GM18520 (cell line): ENCODE measurements at regions not wholly inside any gene's neighbourhood (a gene's known extent, or its start where the extent isn't known, plus 50 kb on each side); places are given as distances from the start of the nearest gene placed in this dataset.

Source experiments
- ATAC-seq: cut with Tn5 transposase; IDR thresholded peaks from one replicate; pipeline ENCODE4 v1.9.1; 2021; ENCODE audit not compliant: unreplicated experiment

- no peak for ATAC-seq
Observed at GRCh38 chr7:130894909-130895750, 161.1 kb upstream of the KLF14 start.

DNA sequence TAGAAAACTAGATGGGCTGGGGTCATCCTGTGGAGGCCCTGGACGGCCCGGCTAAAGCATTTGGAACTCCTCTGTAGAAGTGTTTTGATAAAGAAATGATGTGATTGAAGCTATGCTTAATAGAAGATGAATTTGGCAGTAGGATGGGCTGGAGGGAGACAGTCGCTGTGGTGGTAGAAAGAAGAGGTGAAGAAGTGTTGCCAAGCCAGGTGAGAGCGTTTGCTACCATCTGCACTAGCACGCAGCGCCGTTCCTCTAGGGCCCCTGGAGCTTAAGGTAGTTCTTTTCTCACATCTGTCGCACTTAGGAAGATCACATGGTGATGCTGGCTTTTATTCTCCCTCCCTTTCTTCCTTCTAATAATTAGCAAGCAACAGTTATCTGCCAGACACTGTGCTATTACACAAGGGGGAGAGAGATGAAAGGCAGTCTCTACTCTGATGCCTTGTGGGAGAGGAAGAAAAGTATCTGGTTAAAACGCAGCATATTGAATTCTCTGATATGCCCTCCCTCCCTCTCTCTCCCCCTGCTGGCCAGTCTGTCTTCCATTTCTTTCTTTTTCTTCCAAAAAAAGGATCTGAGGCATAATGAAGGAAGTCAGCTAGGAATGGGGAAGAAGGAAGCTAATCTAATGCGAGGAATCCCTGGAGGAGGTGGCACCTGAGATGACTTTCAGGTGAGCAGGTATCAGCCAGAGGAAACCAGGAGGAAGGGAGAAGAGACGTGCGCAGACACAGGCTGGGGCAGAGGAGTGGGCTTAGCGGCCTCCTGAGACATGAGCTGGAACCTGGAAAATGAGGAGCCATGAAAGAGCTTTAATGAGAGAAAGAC is 162.3 kb upstream of the KLF14 start:
- ATAC-seq: no peak

DNA sequence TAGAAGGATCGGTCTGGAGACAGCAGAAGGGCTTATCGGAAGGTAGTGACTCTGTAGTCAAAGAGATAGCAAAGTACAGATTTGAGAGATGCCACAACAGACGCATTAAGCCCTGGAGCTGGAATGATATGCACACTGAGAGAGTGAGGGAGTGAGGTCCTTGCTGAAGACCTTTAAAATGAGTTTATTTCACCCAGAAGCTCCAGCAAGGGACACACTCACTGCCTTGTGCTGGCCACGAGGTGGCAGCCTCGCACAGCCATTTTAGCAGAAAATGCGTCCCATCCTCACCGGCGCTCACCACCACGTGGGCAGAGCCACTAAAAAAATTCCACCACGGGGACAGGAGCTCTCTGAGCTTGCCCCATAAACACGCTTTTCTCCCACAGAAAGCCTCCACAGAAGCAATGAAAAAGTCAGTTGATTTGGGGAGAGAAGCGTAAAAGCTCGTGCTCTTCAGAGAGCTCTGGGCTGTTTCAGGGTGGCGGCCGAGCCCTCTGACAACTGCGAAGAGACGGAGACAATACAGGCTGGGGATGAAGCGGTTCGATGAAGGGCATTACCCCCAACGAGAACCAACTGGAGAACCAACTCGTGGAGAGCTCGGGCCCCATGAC is 163.0 kb upstream of the KLF14 start:
- no peak for ATAC-seq

GRCh38 chr7:130897515-130898419 is 163.8 kb upstream of the KLF14 start:
- ATAC-seq: no peak

- ATAC-seq: no peak
Observed at GRCh38 chr7:130899071-130899560, 165.1 kb upstream of the KLF14 start.

GRCh38 chr7:130899638-130900401 is 165.8 kb upstream of the KLF14 start:
- no peak for ATAC-seq

GRCh38 chr7:130900471-130901076 is 166.6 kb upstream of the KLF14 start:
- ATAC-seq: no peak

GRCh38 chr7:130901209-130901783 is 167.3 kb upstream of the KLF14 start:
- no peak for ATAC-seq

- no peak for ATAC-seq
Observed at GRCh38 chr7:130902755-130903357, 168.8 kb upstream of the KLF14 start.

GRCh38 chr7:130903358-130903974 is 169.5 kb upstream of the KLF14 start:
- ATAC-seq: no peak

- no peak for ATAC-seq
Observed at GRCh38 chr7:130904031-130904757, 170.2 kb upstream of the KLF14 start.

GRCh38 chr7:130904792-130905191 is 170.8 kb upstream of the KLF14 start:
- ATAC-seq: no peak

- no peak for ATAC-seq
Observed at GRCh38 chr7:130906575-130906974, 172.6 kb upstream of the KLF14 start.

- ATAC-seq: no peak
Observed at GRCh38 chr7:130907439-130907838, 173.4 kb upstream of the KLF14 start.

GRCh38 chr7:130908345-130909160 is 174.5 kb upstream of the KLF14 start:
- ATAC-seq: no peak

GRCh38 chr7:130909161-130909836 is 175.3 kb upstream of the KLF14 start:
- no peak for ATAC-seq
